ENCODE measurements at regions not wholly inside any gene's neighbourhood (a gene's known extent, or its start where the extent isn't known, plus 50 kb on each side); places are given as distances from the start of the nearest gene placed in this dataset.
"Not testable (repeated sequence)": the region's sequence is repeated elsewhere in the genome, so short reads cannot be mapped to it uniquely, and the experiment has no call there.

GRCh38 chrX:37075892-37076595 is 67.9 kb downstream of the FAM47C start:
- H3K4me3 Mint-ChIP-seq, result no peak overlapping the region
- H3K27me3 Mint-ChIP-seq, result no peaks in the 10 kb centered on the region
- peaks cover 0 to 1% of the 10 kb centered on the region in 2 donors for H3K9me3 Mint-ChIP-seq
- DNase-seq (no peak), ATAC-seq (replicated peaks) (peak; percentile 95 to 96)
- no peak overlapping the region for H3K27ac Mint-ChIP-seq
- H3K4me1 Mint-ChIP-seq, result peaks cover 2 to 7% of the 10 kb centered on the region in 2 donors
- no peaks in the 10 kb centered on the region for H3K36me3 Mint-ChIP-seq

- DNase-seq (no peak), ATAC-seq (replicated peaks) (peak; percentile 43 to 54)
- Mint-ChIP-seq H3K4me3 (no peak overlapping the region), H3K36me3 (no peaks in the 10 kb centered on the region), H3K27me3 (no peaks in the 10 kb centered on the region), H3K4me1 (peaks cover 2 to 7% of the 10 kb centered on the region in 2 donors), H3K9me3 (peaks cover 0 to 1% of the 10 kb centered on the region in 2 donors), H3K27ac (no peak overlapping the region)
These were observed 68.8 kb downstream of the FAM47C start for GRCh38 chrX:37076983-37077382.

- no peaks in the 10 kb centered on the region for H3K36me3 Mint-ChIP-seq
- peaks cover 0 to 1% of the 10 kb centered on the region in 2 donors for H3K9me3 Mint-ChIP-seq
- no peak overlapping the region for H3K4me3 Mint-ChIP-seq
These were observed 69.7 kb downstream of the FAM47C start for GRCh38 chrX:37077646-37078433.

GRCh38 chrX:37078434-37078703 is 70.2 kb downstream of the FAM47C start:
- Mint-ChIP-seq H3K9me3 (peaks cover 0 to 1% of the 10 kb centered on the region in 2 donors), H3K4me3 (no peak overlapping the region), H3K27ac (no peak overlapping the region), H3K4me1 (peaks cover 2 to 7% of the 10 kb centered on the region in 2 donors), H3K27me3 (no peaks in the 10 kb centered on the region), H3K36me3 (no peaks in the 10 kb centered on the region)
- DNase-seq, result no peak
- ATAC-seq (replicated peaks), result no peak

More at GRCh38 chrX:37077646-37078433, 69.7 kb downstream of the FAM47C start:
- ATAC-seq (replicated peaks), result no peak
- H3K4me1 Mint-ChIP-seq, result peaks cover 2 to 7% of the 10 kb centered on the region in 2 donors
- no peak for DNase-seq
- H3K27me3 Mint-ChIP-seq, result no peaks in the 10 kb centered on the region
- no peak overlapping the region for H3K27ac Mint-ChIP-seq

- Mint-ChIP-seq H3K4me3 (no peak overlapping the region), H3K4me1 (no peaks in the 10 kb centered on the region), H3K27me3 (peaks cover 0 to 3% of the 10 kb centered on the region in 2 donors), H3K27ac (no peak overlapping the region), H3K9me3 (peaks cover 0 to under 1% of the 10 kb centered on the region in 2 donors), H3K36me3 (no peaks in the 10 kb centered on the region)
- DNase-seq, result no peak
- ATAC-seq (replicated peaks), result no peak
These were observed 75.7 kb downstream of the FAM47C start for GRCh38 chrX:37083880-37084279.

GRCh38 chrX:37085699-37086098 is 77.5 kb downstream of the FAM47C start:
- H3K27ac Mint-ChIP-seq; ATAC-seq (replicated peaks); H3K4me1 Mint-ChIP-seq; H3K36me3 Mint-ChIP-seq; DNase-seq; H3K4me3 Mint-ChIP-seq; H3K9me3 Mint-ChIP-seq; H3K27me3 Mint-ChIP-seq: not testable (repeated sequence)

- H3K9me3 Mint-ChIP-seq; H3K4me1 Mint-ChIP-seq; H3K27me3 Mint-ChIP-seq; H3K4me3 Mint-ChIP-seq; ATAC-seq (replicated peaks); H3K36me3 Mint-ChIP-seq; DNase-seq; H3K27ac Mint-ChIP-seq: not testable (repeated sequence)
These were observed 78.7 kb downstream of the FAM47C start for GRCh38 chrX:37086820-37087219.

- ATAC-seq (replicated peaks); H3K36me3 Mint-ChIP-seq; H3K27ac Mint-ChIP-seq; H3K27me3 Mint-ChIP-seq; H3K9me3 Mint-ChIP-seq; H3K4me3 Mint-ChIP-seq; H3K4me1 Mint-ChIP-seq; DNase-seq: not testable (repeated sequence)
These were observed 79.7 kb downstream of the FAM47C start for GRCh38 chrX:37087875-37088274.

- not testable (repeated sequence) for DNase-seq; H3K36me3 Mint-ChIP-seq; H3K4me1 Mint-ChIP-seq; H3K9me3 Mint-ChIP-seq; H3K4me3 Mint-ChIP-seq; ATAC-seq (replicated peaks); H3K27ac Mint-ChIP-seq; H3K27me3 Mint-ChIP-seq
These were observed 80.6 kb downstream of the FAM47C start for GRCh38 chrX:37088778-37089177.

- H3K27ac Mint-ChIP-seq; H3K4me3 Mint-ChIP-seq; H3K27me3 Mint-ChIP-seq; H3K9me3 Mint-ChIP-seq; H3K36me3 Mint-ChIP-seq; DNase-seq; ATAC-seq (replicated peaks); H3K4me1 Mint-ChIP-seq: not testable (repeated sequence)
These were observed 82.0 kb downstream of the FAM47C start for GRCh38 chrX:37090142-37090541.

- H3K9me3 Mint-ChIP-seq, H3K27me3 Mint-ChIP-seq, H3K27ac Mint-ChIP-seq, H3K36me3 Mint-ChIP-seq, H3K4me1 Mint-ChIP-seq, DNase-seq, H3K4me3 Mint-ChIP-seq: not testable (repeated sequence)
- ATAC-seq (replicated peaks), result peak; percentile 34 to 48
These were observed 88.4 kb downstream of the FAM47C start for GRCh38 chrX:37096422-37097124.
